KMS-11 (cell line): ENCODE measurements at regions not wholly inside any gene's neighbourhood (a gene's known extent, or its start where the extent isn't known, plus 50 kb on each side); places are given as distances from the start of the nearest gene placed in this dataset.

Source experiments
- H2AFZ ChIP-seq: fragments of 200-600 bp; sonication (generic); 2 replicates; pipeline ENCODE4 v1.6.1; 2016; ENCODE audit warnings: antibody characterized with exemption, mixed run types, low read depth
- H3K27ac ChIP-seq: fragments of 200-600 bp; sonication (generic); 2 replicates; pipeline ENCODE4 v1.6.1; 2016; ENCODE audit warnings: mild to moderate bottlenecking, mixed run types
- H3K27me3 ChIP-seq: fragments of 200-600 bp; sonication (generic); 2 replicates; pipeline ENCODE4 v1.6.1; 2017; ENCODE audit warnings: mild to moderate bottlenecking, low read depth, mixed run types, moderate library complexity; ENCODE audit not compliant: insufficient read depth
- H3K36me3 ChIP-seq: fragments of 200-600 bp; sonication (generic); 2 replicates; pipeline ENCODE4 v1.6.1; 2017; ENCODE audit warnings: mild to moderate bottlenecking, mixed run types; ENCODE audit not compliant: insufficient read depth
- H3K4me1 ChIP-seq: fragments of 200-600 bp; sonication (generic); 2 replicates; pipeline ENCODE4 v1.6.1; 2016; ENCODE audit warnings: mild to moderate bottlenecking, low read depth, mixed run types; ENCODE audit not compliant: poor library complexity, severe bottlenecking
- H3K4me2 ChIP-seq: fragments of 200-600 bp; sonication (generic); 2 replicates; pipeline ENCODE4 v1.7.0; 2016; ENCODE audit warnings: mild to moderate bottlenecking, mixed run types
- H3K4me3 ChIP-seq: fragments of 200-600 bp; sonication (generic); IDR thresholded peaks from 2 replicates; pipeline ENCODE4 v1.6.1; 2017; ENCODE audit warnings: low read depth, low read length, mixed read lengths; ENCODE audit not compliant: insufficient read depth
- H3K79me2 ChIP-seq: fragments of 200-600 bp; sonication (generic); 2 replicates; pipeline ENCODE4 v1.6.1; 2016; ENCODE audit warnings: low read depth, mixed run types; ENCODE audit not compliant: insufficient read depth
- H3K9ac ChIP-seq: fragments of 200-600 bp; sonication (generic); 2 replicates; pipeline ENCODE4 v1.6.1; 2016; ENCODE audit warnings: mild to moderate bottlenecking, mixed run types
- H4K20me1 ChIP-seq: fragments of 200-600 bp; sonication (generic); 2 replicates; pipeline ENCODE4 v1.6.1; 2016; ENCODE audit warnings: mild to moderate bottlenecking, mixed run types; ENCODE audit not compliant: insufficient read depth
- TF ChIP-seq, protein P1 (sequence below): fragments of 200-600 bp; sonication (generic); conservative IDR thresholded peaks from 2 replicates; pipeline ENCODE4 v1.6.1; 2017; ENCODE audit warnings: low read depth, mild to moderate bottlenecking, antibody characterized with exemption, low read length, moderate library complexity, mixed read lengths

DNA sequence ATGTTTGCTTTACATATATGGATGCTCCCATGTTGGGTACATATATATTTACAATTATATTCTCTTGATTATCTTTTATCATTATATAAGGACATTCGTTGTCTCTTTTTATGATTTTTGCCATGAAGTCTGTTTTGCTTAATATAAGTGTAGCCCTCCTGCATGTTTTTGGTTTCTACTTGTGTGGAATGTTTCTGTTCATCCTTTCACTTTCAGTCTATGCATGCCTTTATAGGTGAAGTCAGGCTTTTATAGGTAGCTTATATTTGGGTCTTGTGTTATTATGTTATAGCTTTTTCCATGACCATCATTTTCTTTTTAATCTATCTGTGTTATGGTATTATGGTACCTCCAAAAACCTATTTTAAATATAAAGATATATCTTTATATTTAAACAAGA, 612.5 kb upstream of the HS3ST5 start:
- Histone ChIP-seq H3K36me3 (no peaks in the 10 kb centered on the region), H2AFZ (no peak overlapping the region), H3K9ac (no peak overlapping the region), H3K79me2 (no peaks in the 10 kb centered on the region), H3K27me3 (no peaks in the 10 kb centered on the region), H3K4me2 (no peak overlapping the region), H4K20me1 (no peaks in the 10 kb centered on the region), H3K4me3 (no peak overlapping the region), H3K27ac (no peak overlapping the region), H3K4me1 (no peaks in the 10 kb centered on the region)
- TF ChIP-seq, protein P1, sequence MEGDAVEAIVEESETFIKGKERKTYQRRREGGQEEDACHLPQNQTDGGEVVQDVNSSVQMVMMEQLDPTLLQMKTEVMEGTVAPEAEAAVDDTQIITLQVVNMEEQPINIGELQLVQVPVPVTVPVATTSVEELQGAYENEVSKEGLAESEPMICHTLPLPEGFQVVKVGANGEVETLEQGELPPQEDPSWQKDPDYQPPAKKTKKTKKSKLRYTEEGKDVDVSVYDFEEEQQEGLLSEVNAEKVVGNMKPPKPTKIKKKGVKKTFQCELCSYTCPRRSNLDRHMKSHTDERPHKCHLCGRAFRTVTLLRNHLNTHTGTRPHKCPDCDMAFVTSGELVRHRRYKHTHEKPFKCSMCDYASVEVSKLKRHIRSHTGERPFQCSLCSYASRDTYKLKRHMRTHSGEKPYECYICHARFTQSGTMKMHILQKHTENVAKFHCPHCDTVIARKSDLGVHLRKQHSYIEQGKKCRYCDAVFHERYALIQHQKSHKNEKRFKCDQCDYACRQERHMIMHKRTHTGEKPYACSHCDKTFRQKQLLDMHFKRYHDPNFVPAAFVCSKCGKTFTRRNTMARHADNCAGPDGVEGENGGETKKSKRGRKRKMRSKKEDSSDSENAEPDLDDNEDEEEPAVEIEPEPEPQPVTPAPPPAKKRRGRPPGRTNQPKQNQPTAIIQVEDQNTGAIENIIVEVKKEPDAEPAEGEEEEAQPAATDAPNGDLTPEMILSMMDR: no peak

DNA sequence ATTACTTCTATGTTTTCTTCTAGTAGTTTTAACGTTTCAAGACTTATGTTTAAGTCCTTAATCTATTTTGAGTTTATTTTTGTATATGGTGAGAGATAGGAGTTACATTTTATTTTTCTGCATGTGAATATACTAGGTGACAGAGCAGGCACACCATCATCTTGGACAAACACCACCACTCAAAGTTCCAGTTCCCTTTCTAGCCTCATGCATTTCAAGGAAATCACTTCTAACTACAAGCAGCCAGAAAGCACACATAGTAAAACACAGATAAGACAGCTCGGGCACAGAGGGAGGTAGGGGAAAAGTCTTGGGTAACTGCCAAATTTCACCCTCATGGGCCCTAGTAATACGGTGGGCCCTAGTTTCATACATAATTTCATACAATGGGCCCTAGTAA, 609.4 kb upstream of the HS3ST5 start:
- Histone ChIP-seq H3K27me3 (no peaks in the 10 kb centered on the region), H2AFZ (no peak overlapping the region), H3K4me2 (no peak overlapping the region), H4K20me1 (no peaks in the 10 kb centered on the region), H3K4me3 (no peak overlapping the region), H3K36me3 (no peaks in the 10 kb centered on the region), H3K4me1 (no peaks in the 10 kb centered on the region), H3K79me2 (no peaks in the 10 kb centered on the region), H3K9ac (no peak overlapping the region), H3K27ac (no peak overlapping the region)
- TF ChIP-seq, protein P1: no peak

DNA sequence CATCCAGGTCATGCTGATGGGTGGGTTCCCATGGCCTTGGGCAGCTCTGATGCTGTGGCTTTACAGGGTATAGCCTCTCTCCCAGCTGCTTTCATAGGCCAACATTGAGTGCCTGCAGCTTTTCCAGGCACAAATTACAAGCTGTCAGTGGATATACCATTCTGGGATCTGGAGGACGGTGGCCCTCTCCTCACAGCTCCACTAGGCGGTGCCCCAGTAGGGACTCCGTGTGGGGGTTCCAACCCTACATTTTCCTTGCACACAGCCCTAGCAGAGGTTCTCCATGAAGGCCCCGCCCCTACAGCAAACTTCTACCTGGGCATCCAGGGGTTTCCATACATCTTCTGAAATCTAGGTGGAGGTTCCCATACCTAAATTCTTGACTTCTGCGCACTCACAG, 602.6 kb upstream of the HS3ST5 start:
- TF ChIP-seq, protein P1: no peak
- Histone ChIP-seq H2AFZ (no peak overlapping the region), H3K9ac (no peak overlapping the region), H3K4me3 (no peak overlapping the region), H4K20me1 (no peaks in the 10 kb centered on the region), H3K4me2 (no peak overlapping the region), H3K27ac (no peak overlapping the region), H3K4me1 (no peaks in the 10 kb centered on the region), H3K79me2 (no peaks in the 10 kb centered on the region), H3K36me3 (no peaks in the 10 kb centered on the region), H3K27me3 (no peaks in the 10 kb centered on the region)

DNA sequence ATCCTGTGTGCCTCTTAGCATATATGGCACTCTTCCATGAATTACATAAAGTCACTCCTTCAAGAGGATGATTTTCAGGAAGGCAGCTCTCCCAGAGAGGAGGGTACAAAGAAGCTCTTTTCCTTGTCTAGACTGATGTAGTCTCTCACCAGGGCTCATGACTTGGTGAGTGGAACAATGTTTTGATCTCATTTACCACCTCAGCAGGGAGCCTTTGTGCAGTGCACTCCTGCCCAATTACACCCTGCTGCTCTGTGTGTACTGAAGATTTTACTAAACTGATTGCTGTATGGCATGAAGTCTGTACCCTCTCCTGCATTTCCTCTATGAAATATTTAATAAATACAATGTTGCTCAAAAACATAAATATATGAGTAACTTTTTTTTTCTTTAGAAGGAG, 598.3 kb upstream of the HS3ST5 start:
- Histone ChIP-seq H3K27ac (no peak overlapping the region), H3K4me1 (no peaks in the 10 kb centered on the region), H4K20me1 (no peaks in the 10 kb centered on the region), H3K4me2 (no peak overlapping the region), H3K79me2 (no peaks in the 10 kb centered on the region), H3K27me3 (no peaks in the 10 kb centered on the region), H3K36me3 (no peaks in the 10 kb centered on the region), H2AFZ (no peak overlapping the region), H3K4me3 (no peak overlapping the region), H3K9ac (no peak overlapping the region)
- TF ChIP-seq, protein P1: no peak

DNA sequence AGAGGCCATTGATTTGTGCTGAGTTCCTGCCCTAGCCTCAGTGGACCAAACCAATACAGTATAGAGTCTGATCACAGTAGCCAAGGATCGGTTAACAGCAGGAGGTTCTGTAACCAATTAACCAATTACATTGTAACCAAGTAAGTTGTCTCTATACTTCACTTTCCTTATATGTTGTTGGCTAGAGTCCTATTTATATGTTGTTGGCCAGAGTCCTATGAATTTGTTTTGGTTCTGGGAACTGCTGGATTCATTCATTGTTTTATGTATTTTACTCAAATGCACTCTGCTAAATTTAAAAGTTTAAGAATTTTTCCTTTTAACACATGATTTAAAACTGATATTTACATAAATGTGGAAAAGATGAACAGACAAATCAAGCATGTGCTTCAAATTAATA, 597.4 kb upstream of the HS3ST5 start:
- H3K36me3 ChIP-seq: no peaks in the 10 kb centered on the region
- H3K79me2 ChIP-seq: no peaks in the 10 kb centered on the region
- no peak overlapping the region for H2AFZ ChIP-seq
- no peak overlapping the region for H3K9ac ChIP-seq
- no peaks in the 10 kb centered on the region for H4K20me1 ChIP-seq
- H3K4me3 ChIP-seq: no peak overlapping the region
- H3K27me3 ChIP-seq: no peaks in the 10 kb centered on the region
- TF ChIP-seq, protein P1: no peak
- no peaks in the 10 kb centered on the region for H3K4me1 ChIP-seq
- no peak overlapping the region for H3K4me2 ChIP-seq
- no peak overlapping the region for H3K27ac ChIP-seq
